ENCODE measurements at regions not wholly inside any gene's neighbourhood (a gene's known extent, or its start where the extent isn't known, plus 50 kb on each side); places are given as distances from the start of the nearest gene placed in this dataset.
A peak's percentile ranks its signal among the peaks of the same experiment; 100 is the strongest.

DNA sequence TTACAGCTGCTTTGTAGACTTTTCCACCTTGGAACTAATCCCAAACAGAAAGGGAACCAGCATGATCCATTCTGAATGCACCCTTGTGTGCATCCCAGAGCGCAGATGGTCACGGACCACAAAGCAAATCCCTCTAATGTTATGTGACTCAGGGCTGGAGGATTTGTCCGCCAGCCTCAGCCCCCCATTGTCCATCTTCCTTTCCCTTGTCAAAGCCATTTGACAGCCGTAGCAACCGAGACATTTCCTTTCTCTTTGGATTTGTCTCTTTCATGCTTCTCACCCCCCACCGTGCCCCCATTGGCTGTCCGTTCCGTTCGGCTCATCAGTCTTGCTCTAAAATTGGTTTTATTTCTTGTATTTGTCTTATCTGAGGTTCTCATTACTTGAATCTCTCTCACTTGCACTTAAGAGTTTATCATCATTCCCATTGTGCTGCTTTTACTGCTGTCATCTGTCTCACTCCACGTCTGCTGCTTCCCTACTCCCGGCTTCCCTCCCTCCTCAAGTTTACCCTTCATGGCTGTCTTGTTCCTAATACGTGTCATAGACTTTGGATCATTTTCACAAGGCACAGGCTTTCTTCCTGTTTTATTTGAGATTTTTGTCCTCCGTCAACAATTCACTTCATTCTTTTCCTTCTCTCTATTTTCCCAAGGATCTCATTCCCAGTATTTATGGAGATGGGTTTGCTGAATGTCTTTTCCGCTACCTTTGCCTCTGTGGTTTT is 163.4 kb upstream of the ERCC4 start:
- ATAC-seq (no peak), DNase-seq (no peak)
- intact Hi-C loops (cut with DNase I), result no loop called here

DNA sequence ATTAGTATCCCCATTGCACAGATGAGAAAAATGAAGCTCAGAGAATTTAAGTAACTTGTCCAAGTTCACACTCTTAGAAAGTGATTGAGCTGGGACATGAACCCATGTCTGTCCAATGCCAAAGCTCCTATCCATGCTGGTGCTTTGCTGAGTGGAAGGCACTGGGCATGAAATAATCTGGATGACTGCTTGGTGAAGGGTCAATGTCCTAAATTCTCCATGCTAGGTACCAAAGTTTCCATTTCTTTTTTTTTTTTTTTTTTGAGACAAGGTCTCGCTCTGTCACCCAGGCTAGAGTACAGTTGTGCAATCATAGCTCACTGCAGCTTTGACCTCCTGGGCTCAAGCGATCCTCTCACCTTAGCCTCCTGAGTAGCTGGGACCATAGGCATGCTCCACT is 153.6 kb upstream of the ERCC4 start:
- intact Hi-C loops (cut with DNase I), result no loop called here
- DNase-seq, result no peak
- ATAC-seq, result no peak

DNA sequence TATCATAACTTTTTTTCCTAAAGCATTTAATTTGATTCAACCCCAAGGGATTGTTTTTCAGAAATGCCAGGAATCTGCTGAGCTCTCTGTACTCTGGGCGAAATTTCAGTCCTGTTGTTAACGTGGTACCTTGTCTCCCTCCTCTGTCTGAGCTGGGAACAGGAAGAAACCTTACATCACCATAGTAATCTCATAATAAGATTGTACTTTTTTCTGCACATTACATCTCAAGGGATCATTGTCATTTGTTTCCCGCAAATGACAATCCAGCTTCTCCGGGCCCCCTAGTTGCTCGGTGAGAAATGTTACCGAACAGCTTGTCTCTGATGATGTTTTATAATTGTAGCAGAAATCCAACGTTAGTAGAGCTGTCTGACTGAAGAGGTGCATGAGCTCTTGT is 152.7 kb upstream of the ERCC4 start:
- intact Hi-C loops (cut with DNase I), result no loop called here
- ATAC-seq, result peak in 1 of 2 donors; percentile 72
- no peak for DNase-seq

DNA sequence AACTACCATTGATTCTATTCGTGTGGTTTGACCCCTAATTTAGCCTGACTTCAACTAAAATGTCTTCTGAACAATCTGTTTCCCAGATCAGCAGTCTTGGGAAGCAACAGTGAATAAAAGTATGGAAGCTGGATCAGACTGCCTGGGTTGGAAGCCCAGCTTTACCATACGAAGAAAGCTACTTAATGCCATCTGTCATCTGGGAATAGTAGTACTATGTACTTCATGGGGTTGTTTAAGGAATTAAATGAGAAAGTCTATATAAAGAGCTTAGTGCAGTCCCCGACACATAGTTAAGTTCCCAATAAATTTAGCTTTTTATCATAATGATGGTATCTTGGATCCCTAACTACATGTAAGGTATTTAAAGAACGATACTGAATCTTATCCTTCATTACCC is 151.5 kb upstream of the ERCC4 start:
- DNase-seq, result no peak
- ATAC-seq, result no peak
- intact Hi-C loops (cut with DNase I), result no loop called here

DNA sequence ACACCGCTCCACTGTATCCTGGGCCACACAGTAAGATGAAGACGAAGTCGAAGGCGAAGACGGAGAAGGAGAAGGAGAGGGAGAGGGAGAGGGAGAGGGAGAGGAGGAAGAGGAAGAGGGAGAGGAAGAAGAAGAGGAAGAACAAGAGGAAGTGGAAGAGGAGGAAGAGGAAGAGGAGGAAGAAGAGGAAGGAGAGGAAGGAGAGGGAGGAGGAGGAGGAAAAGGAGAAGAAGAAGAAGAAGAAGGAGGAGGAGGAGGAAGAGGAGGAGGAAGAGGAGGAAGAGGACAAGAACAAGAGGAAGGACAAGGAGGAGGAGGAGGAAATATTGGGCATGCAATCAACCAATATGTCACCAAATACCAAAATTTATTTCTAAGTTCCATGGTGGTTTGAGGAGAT is 149.5 kb upstream of the ERCC4 start:
- intact Hi-C loops (cut with DNase I), result no loop called here
- no peak for ATAC-seq

DNA sequence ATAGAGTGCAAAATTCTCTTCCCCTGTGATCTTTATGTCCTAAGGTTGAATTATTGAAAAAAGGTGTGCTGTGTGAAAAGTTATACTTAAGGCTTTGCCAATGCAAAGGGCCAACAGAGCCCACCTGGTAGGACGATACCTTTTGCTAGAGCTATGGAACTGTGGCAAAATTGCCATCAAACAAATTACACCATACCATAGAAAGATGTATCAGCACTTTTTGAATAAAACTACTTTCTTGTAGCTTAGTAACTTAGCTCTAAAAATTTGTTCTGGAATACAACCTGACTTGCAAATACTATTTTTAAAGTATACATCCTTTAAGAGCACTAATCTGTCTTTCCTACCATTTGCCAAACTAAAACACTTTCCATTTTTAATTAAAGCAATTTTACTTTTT is 147.2 kb upstream of the ERCC4 start:
- no peak for ATAC-seq
- intact Hi-C loops (cut with DNase I), result no loop called here

More for the DNA sequence above, 149.5 kb upstream of the ERCC4 start:
- DNase-seq, result no peak

DNA sequence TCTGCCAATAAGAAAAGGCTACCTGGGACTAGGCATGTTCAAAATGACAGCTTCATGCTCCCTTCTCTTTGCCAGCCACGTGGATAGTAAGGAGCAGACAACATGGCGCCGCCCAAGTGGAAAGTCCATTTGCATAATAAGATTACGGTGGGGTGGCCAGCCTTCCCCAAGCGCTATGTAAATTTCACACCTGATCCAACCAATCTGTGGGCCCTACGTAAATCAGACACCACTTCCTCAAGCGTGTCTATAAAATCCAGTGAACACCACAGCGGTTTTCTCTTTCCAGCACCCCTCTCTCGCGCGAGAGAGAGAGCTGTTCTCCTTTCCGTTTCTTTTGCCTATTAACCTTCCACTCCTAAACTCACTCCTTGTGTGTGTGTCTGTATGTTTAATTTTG is 140.3 kb upstream of the ERCC4 start:
- intact Hi-C loops (cut with DNase I), result no loop called here
- ATAC-seq (no peak), DNase-seq (no peak)

More for the DNA sequence above, 147.2 kb upstream of the ERCC4 start:
- no peak for DNase-seq

DNA sequence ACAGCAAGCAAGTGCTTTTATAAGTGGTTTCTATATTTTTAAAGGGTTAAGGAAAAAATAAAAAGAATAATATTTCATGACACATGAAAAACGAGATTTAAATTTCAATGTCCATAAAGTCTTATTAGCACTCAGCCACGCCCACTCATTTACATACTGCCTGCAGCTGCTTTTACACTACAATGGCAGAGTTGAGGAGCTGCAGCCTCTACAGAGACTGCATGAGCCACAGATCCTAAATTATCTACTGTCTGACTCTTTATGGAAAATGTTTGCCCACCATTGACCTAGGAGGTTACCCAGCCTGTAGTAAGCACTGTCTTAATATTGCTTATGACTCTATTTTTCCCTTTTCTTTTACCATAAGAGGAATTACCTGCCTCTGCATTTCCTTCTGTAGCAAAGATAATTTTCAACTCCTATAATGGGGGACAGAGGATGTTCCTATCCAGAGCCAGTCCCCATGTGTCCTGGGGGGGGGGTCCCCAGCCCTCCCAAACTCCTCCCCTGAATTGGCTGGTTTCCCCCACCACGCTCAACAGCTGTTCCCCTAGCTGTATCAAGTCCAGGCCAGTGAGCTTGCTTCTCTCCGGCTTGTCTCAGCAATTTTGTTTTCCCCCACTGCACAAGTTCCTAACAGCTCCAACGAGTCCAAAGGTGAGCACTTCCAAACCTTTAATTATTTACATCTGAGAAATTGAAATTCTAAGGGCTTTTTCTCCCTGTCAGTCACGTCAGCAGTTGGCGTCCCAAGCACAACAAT is 139.4 kb upstream of the ERCC4 start:
- DNase-seq (no peak), ATAC-seq (no peak)
- intact Hi-C loops (cut with DNase I), result no loop called here

DNA sequence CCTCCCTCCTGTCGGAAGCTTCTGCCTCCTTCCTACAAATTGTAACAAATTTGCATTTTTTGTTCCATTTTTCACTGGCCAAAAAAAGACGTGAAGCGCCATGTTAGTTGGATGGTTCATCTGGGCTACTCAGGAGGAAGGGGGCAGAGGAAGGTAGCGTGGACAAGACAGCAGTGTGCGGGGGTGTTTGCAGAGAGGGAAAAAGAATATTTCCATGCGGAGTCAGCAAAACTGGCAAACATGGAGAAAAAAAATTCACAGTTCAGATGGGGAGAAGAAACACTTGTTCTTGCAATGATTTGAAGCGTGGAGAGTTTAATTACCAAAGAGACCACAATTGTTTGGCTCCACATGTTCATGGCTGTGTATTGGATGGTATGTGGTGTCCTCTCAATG is 138.8 kb upstream of the ERCC4 start:
- ATAC-seq (no peak), DNase-seq (no peak)
- intact Hi-C loops (cut with DNase I), result no loop called here

DNA sequence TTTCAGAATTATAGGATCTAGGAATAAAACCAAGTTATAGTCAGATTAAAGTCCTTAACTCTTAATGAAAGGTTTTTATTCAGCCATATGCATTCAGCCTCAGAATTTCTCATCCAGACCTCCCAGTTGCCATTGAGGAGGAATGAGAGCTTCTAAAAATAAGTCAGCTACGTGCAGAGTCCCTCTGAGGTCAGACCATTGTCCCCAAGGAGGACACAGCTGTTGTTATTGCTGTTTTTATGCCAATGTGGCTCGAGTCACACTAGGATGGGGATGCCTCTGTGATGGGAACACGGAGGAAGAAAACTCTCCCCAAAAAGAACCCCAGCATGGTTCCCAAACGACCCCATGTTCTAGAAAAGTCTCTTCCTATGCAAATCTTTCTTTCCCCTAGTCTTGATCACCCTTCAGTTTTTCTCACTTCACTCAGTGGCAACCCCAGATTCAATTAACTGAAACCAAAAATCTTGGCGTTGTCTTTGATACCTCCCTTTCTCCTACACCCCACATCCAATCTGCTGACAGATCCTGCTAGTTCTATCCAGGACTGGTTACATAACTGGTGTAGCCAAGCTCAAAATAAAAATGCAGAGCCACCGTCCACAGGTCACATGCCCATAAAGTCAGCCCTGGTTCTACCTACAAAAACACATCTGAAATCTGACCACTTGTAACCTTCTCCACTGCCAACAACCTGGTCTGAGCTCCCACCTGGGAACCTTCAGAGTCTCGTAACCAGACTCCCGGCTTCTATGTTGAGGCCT is 138.2 kb upstream of the ERCC4 start:
- no peak for ATAC-seq
- intact Hi-C loops (cut with DNase I), result no loop called here
- no peak for DNase-seq

DNA sequence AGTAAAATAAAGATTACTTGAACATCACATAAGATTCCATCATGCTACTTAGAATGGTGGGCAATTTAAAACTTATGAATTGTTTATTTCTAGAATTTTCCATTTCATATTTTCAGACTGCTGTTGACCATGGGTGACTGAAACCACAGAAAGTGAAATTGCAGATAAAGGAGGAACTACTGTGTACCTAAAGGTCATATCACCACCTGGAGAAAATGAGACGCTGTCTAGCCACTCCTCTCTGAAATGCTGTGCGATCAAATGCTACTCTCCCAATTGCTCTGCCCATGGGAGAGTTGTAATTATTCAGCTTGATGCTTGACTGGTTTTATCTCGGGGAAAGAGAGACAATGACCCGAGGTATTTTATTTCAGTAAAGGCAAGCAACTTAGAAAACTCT is 128.9 kb upstream of the ERCC4 start:
- intact Hi-C loops (cut with DNase I), result no loop called here
- ATAC-seq (no peak), DNase-seq (no peak)

DNA sequence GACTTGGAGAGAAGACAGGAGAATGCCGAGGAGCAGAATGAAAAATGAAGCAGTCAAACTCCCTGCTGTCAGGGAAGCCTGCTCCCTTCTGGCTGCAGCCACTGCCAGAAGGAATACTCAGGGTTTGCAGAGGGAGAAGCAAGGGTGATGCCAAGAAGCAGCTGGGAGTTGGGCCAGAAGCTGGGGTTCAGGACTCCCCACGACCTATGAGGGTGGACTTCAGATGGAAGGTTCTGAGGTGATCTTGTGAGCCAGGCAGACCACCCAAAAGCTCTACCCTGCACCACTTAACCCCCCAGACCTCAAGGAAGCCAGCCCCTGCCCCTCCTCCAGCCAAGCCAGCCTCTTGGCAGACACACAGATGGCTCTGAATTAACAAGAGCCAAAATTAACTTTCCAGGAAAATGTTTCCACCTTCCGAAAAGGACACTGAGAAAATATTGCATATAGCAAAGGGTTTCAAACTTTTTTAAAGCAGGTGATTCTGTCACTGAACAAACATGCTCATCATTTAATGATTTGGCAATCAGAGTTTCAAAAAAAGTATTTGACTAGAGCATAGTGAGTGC is 126.0 kb upstream of the ERCC4 start:
- peak; percentile 63 to 95 for ATAC-seq

DNA sequence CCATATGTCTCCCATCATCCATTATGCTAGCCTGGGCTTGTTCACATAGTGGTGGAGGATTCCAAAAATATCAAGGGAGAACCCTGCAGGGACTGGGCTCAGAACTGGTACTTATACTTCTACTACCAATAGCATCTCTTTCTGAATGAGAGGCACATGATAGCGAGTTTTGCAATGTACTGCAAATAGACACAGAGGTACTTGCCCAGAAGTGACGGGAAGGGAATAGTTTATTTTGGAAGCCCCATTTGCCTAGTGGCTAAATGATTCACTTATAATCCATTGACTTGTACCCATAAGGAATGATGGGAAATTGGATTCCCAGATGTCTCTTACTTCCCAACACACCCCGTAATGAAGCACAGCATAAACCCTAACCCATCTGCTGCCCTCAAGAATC is 124.8 kb upstream of the ERCC4 start:
- DNase-seq (no peak), ATAC-seq (peak in 1 of 2 donors; percentile 8)
- intact Hi-C loops (cut with DNase I), result no loop called here

More for the DNA sequence above, 126.0 kb upstream of the ERCC4 start:
- intact Hi-C loops (cut with DNase I), result no loop called here
- peak; percentile 20 for DNase-seq

DNA sequence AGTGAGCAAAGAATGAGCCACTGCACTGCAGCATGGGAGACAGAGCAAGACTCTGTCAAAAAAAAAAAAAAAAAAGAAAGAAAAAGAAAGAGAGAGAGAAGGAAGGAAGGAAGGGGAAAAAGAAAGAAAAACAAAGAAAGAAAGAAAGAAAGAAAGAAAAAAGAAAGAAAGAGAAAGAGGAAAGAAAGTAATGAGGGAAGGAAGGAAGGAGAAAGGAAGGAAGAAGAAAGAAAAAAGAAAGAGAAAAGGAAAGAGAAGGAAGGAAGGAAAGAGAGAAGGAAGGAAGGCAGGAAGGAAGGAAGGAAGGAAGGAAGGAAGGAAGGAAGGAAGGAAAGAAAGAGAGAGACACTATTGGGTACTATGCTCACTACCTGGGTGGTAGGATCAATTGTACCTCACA is 122.2 kb upstream of the ERCC4 start:
- intact Hi-C loops (cut with DNase I), result no loop called here

DNA sequence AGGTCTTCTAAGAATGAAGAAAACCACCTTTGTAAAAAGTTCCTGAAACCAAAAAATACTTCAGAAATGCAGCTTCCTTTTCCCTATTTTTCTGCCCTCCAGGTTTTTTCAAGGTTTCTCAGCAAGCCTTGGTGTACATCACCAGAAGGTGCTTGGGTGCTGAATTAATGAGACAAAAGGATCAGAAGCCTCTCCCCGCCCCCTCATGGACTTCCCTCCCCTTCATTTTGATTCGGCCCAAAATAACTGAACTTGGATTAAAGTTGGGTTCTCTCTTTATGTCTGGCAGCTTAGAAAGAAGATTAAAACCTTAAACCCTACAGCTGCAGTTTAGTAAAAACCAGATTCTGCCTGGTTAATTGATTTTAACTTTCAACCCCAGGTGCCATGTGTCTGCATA is 121.7 kb upstream of the ERCC4 start:
- DNase-seq (no peak), ATAC-seq (no peak)
- intact Hi-C loops (cut with DNase I), result no loop called here

More for the DNA sequence above, 122.2 kb upstream of the ERCC4 start:
- ATAC-seq (no peak), DNase-seq (no peak)

DNA sequence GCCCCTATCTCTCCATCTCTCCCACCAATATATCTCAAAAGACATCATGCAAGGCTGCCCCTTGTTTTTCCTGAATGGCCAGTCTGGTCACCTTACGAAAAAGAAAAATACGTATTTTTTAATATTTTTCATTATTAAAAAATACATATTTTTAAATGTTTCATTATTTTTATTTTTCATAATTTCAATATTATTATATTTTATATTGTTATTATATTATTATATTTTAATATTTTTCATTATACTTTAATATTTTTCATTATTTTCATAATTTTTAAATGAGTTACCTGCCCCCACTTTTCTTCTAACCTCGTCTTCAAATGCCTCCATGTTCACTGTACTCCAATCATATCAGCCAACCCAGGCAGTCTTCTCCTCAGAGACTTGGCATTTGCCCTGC is 116.0 kb upstream of the ERCC4 start:
- DNase-seq (no peak), ATAC-seq (no peak)
- intact Hi-C loops (cut with DNase I), result no loop called here

DNA sequence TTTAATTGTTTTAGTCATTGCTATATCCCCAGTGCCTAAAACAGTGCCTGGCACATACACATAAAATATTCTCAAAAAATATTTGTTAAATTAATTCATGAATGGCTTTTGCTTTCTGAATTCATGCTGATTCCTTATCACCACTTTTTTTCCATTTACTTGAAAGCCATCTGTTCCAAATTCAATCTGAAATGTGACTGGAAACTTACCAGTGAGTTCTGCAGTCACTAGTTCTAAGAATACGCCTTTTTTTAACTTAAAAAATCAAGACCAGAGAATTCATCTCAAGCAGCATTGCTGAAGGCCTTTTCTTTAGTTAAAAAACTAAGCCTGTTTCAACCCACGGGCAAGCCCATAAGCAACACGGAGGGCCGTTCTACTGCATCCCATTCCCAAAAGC is 114.0 kb upstream of the ERCC4 start:
- ATAC-seq (no peak), DNase-seq (no peak)
- intact Hi-C loops (cut with DNase I), result no loop called here

DNA sequence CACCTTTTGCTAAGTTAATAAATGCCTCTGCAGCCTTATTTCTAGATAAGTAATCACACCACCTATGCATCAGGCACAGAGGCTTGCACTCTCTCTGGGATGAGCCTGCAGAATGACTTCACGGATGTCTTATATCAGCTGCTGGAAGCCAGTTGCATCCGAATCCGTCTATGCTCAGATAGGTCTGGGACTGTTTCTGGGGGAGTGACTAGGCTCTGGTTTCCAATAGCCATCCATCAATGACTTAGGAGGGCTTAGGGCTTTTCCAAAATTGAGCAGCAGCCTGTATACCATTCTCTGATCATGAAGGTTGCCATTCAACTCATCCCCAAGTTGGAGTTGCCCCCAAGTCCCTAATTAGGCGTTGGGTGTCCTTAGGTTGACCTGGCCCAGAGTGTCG is 113.3 kb upstream of the ERCC4 start:
- ATAC-seq (no peak), DNase-seq (no peak)
- intact Hi-C loops (cut with DNase I), result no loop called here

DNA sequence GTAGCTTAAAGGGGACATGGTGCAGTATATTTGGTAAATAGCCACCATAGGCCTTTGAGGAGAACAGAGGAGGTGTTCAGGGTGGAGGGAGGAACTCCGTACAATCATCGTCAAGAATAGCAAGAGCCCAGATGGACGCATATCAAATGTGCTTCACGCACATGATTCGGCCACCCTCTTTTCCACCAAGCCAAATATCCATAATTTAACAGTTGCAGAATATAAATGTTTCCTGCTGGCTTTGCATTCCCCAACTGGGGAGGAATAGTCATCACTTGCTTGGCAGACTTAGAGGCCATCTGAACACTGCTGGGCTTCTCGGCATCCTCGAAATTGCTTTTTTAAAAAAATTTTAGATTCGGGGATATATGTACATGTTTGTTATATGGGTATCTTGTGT is 111.9 kb upstream of the ERCC4 start:
- no peak for ATAC-seq
- DNase-seq, result no peak

DNA sequence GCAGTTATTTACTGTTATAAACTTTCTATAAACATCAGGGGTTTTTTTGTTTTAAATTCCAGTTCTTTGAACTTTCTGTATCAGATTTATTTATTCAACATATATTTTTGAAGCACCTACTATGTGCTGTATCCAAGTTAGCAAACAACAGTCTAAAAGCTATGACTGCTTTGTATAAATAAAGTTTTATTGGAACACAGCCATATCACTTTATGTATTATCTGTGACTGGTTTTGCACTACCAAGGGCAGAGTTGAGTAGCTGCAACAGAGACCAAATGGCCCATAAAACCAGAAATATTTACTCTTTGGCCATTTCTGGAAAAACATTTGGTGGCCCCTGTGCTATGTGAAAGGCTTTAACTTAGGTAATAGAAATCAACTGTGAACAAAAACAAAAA is 110.2 kb upstream of the ERCC4 start:
- DNase-seq (no peak), ATAC-seq (no peak)
- intact Hi-C loops (cut with DNase I), result no loop called here

More for the DNA sequence above, 111.9 kb upstream of the ERCC4 start:
- intact Hi-C loops (cut with DNase I), result no loop called here

All from left cardiac atrium (tissue), 4 donors.